ENCODE measurements at regions not wholly inside any gene's neighbourhood (a gene's known extent, or its start where the extent isn't known, plus 50 kb on each side); places are given as distances from the start of the nearest gene placed in this dataset.

DNA sequence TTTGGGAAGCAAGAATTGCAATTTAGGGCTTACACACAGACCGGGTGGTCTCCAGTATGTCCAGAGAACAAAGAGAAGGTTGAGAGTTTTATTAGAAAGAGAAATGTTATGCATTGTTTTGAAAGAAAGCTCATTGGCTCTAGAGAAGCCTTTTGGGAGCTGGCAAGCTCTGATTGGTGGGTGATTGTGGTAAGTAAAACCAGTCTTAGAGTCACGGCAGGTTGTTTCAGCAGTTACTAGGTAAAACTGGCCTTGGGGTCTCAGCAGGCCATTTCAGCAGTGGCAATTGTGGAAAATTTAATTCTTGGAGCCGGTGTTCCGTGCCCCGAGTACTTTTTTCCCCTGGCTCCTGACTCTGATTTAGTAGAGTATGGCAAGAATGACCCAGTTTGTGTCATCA is 78.1 kb downstream of the MRPL46 start:
- no peak overlapping the region for H3K4me3 ChIP-seq (replicated peaks in 1 of 2; ENCODE audit: low read depth in 1 of 2, low read length in 2 of 2)
- no peak overlapping the region for H2AFZ ChIP-seq (ENCODE audit: low read depth, low read length, poor library complexity, severe bottlenecking)
- intact Hi-C loops (cut with micrococcal nuclease): no loop called here
- ChIA-PET POLR2A (no interaction called here), RAD21 (ENCODE audit: low non-redundant PET in 1 of 2, low total read pairs in 2 of 2, uncharacterized antibody in 2 of 2, unreplicated experiment in 2 of 2) (no interaction called here), CTCF (no interaction called here)
- H3K27ac ChIP-seq (ENCODE audit: low read depth, low read length): no peak overlapping the region
- no peaks in the 10 kb centered on the region for H4K20me1 ChIP-seq (ENCODE audit: insufficient read depth)
- no peak for ATAC-seq
- no peaks in the 10 kb centered on the region for H3K9me2 ChIP-seq (ENCODE audit: insufficient read depth)
- H3K36me3 ChIP-seq (ENCODE audit: control insufficient read depth in 1 of 2, insufficient read depth in 2 of 2, low read length in 2 of 2): no peaks in the 10 kb centered on the region
- peaks cover 9% of the 10 kb centered on the region; the same call in 1 of the 2 replicates for H3K27me3 ChIP-seq (ENCODE audit: insufficient read depth, low read length)
- TF ChIP-seq SRF (IDR thresholded peaks at IDR 0.05; ENCODE audit: low read depth) (no peak), RAD21 (IDR thresholded peaks at IDR 0.05; ENCODE audit: low read depth) (no peak), ZNF274 (IDR thresholded peaks at IDR 0.05; ENCODE audit: low read depth, low read length) (no peak)
- H3K9me3 ChIP-seq (ENCODE audit: control insufficient read depth in 1 of 2, insufficient read depth in 1 of 2, low read depth in 1 of 2, low read length in 2 of 2): no peaks in the 10 kb centered on the region
- no peaks in the 10 kb centered on the region for H3K79me2 ChIP-seq (ENCODE audit: insufficient read depth, low read length)
- H3K9ac ChIP-seq (ENCODE audit: low read length): no peak overlapping the region
- H3K4me1 ChIP-seq (ENCODE audit: control insufficient read depth in 1 of 2, insufficient read depth in 2 of 2, low read length in 2 of 2): no peaks in the 10 kb centered on the region
- no peak overlapping the region for H3K4me2 ChIP-seq (ENCODE audit: low read length)
- BruUV-seq (replicated peaks): no TSS peak
- DNase-seq (ENCODE audit: low read depth, low spot score): no peak

DNA sequence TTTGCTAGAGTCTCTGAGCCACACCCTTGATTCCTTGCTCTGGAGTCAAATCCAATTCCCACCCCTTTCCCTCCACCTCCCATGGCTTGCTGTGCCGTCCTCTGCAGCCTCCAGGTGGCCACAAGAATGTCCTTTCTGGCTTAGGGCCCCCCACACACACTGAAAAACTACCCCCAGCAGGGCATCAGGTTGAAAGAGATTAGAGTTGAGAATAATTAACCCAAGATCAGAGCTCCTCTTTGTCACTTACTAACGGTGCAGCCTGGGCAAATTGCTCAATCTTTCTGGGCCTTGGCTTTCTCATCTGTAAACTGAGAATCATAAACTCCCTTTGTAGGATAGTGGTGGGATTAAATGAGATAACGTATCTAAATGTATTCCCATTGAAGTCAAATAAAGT is 78.5 kb downstream of the MRPL46 start:
- Histone ChIP-seq H3K4me3 (replicated peaks in 1 of 2; ENCODE audit: low read depth in 1 of 2, low read length in 2 of 2) (no peak overlapping the region), H3K27ac (ENCODE audit: low read depth, low read length) (no peak overlapping the region), H3K9me3 (ENCODE audit: control insufficient read depth in 1 of 2, insufficient read depth in 1 of 2, low read depth in 1 of 2, low read length in 2 of 2) (no peaks in the 10 kb centered on the region), H4K20me1 (ENCODE audit: insufficient read depth) (no peaks in the 10 kb centered on the region), H2AFZ (ENCODE audit: low read depth, low read length, poor library complexity, severe bottlenecking) (no peak overlapping the region), H3K36me3 (ENCODE audit: control insufficient read depth in 1 of 2, insufficient read depth in 2 of 2, low read length in 2 of 2) (no peaks in the 10 kb centered on the region), H3K27me3 (ENCODE audit: insufficient read depth, low read length) (peaks cover 14% of the 10 kb centered on the region; the same call in 1 of the 2 replicates), H3K4me2 (ENCODE audit: low read length) (no peak overlapping the region), H3K9me2 (ENCODE audit: insufficient read depth) (no peaks in the 10 kb centered on the region), H3K4me1 (ENCODE audit: control insufficient read depth in 1 of 2, insufficient read depth in 2 of 2, low read length in 2 of 2) (no peaks in the 10 kb centered on the region), H3K79me2 (ENCODE audit: insufficient read depth, low read length) (no peaks in the 10 kb centered on the region), H3K9ac (ENCODE audit: low read length) (no peak overlapping the region)
- BruUV-seq (replicated peaks): no TSS peak
- ChIA-PET POLR2A (no interaction called here), CTCF (no interaction called here), RAD21 (ENCODE audit: low non-redundant PET in 1 of 2, low total read pairs in 2 of 2, uncharacterized antibody in 2 of 2, unreplicated experiment in 2 of 2) (no interaction called here)
- no peak for DNase-seq (ENCODE audit: low read depth, low spot score)
- no peak for ATAC-seq
- intact Hi-C loops (cut with micrococcal nuclease): no loop called here
- TF ChIP-seq YY1 (IDR thresholded peaks at IDR 0.05; ENCODE audit: extremely low read depth, insufficient replicate concordance, low read depth, low read length) (no peak), CBX3 (IDR thresholded peaks at IDR 0.05; ENCODE audit: low read depth) (no peak), JUND (IDR thresholded peaks at IDR 0.05) (no peak), EGR1 (IDR thresholded peaks at IDR 0.05; ENCODE audit: low read depth) (no peak), CEBPB (IDR thresholded peaks at IDR 0.05; ENCODE audit: low read depth) (no peak)
- TF ChIP-seq, protein P1, sequence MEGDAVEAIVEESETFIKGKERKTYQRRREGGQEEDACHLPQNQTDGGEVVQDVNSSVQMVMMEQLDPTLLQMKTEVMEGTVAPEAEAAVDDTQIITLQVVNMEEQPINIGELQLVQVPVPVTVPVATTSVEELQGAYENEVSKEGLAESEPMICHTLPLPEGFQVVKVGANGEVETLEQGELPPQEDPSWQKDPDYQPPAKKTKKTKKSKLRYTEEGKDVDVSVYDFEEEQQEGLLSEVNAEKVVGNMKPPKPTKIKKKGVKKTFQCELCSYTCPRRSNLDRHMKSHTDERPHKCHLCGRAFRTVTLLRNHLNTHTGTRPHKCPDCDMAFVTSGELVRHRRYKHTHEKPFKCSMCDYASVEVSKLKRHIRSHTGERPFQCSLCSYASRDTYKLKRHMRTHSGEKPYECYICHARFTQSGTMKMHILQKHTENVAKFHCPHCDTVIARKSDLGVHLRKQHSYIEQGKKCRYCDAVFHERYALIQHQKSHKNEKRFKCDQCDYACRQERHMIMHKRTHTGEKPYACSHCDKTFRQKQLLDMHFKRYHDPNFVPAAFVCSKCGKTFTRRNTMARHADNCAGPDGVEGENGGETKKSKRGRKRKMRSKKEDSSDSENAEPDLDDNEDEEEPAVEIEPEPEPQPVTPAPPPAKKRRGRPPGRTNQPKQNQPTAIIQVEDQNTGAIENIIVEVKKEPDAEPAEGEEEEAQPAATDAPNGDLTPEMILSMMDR (IDR thresholded peaks at IDR 0.05 in 2 of 3, conservative IDR thresholded peaks at IDR 0.05 in 1 of 3; ENCODE audit: borderline replicate concordance in 1 of 3, insufficient read depth in 1 of 3, low read depth in 2 of 3, low read length in 2 of 3): no peak
- TF ChIP-seq, protein P2, sequence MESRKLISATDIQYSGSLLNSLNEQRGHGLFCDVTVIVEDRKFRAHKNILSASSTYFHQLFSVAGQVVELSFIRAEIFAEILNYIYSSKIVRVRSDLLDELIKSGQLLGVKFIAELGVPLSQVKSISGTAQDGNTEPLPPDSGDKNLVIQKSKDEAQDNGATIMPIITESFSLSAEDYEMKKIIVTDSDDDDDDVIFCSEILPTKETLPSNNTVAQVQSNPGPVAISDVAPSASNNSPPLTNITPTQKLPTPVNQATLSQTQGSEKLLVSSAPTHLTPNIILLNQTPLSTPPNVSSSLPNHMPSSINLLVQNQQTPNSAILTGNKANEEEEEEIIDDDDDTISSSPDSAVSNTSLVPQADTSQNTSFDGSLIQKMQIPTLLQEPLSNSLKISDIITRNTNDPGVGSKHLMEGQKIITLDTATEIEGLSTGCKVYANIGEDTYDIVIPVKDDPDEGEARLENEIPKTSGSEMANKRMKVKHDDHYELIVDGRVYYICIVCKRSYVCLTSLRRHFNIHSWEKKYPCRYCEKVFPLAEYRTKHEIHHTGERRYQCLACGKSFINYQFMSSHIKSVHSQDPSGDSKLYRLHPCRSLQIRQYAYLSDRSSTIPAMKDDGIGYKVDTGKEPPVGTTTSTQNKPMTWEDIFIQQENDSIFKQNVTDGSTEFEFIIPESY (IDR thresholded peaks at IDR 0.05; ENCODE audit: extremely low read depth, insufficient replicate concordance, low read length): no peak
